ENCODE measurements at regions not wholly inside any gene's neighbourhood (a gene's known extent, or its start where the extent isn't known, plus 50 kb on each side); places are given as distances from the start of the nearest gene placed in this dataset.
"Not testable (repeated sequence)": the region's sequence is repeated elsewhere in the genome, so short reads cannot be mapped to it uniquely, and the experiment has no call there.

DNA sequence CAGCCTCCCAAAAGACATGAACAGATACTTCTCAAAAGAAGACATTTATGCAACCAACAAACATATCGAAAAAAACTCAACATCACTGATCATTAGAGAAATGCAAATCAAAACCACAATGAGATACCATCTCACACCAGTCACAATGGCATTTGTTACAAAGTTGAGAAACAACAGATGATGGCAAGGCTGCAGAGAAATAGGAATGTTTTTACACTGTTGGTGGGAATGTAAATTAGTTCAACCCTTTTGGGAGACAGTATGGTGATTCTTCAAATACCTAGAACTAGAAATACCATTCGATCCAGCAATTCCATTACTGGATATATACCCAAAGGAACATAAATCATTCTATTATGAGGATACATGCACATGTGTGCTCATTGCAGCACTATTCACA lies 1349.2 kb upstream of the GJE1 start:
- not testable (repeated sequence) for TF ChIP-seq BACH1 (tag; IDR thresholded peaks at IDR 0.05); CTCF (IDR thresholded peaks at IDR 0.05 in 2 of 3, conservative IDR thresholded peaks at IDR 0.05 in 1 of 3; ENCODE audit: insufficient read depth in 2 of 3, low read depth in 1 of 3, low read length in 3 of 3); POLR2A (conservative IDR thresholded peaks at IDR 0.05); ELF4 (CRISPR knock-in tag; IDR thresholded peaks at IDR 0.05); ZNF146 (CRISPR knock-in tag; IDR thresholded peaks at IDR 0.05; ENCODE audit: unreplicated experiment); ZNF518B (CRISPR knock-in tag; IDR thresholded peaks at IDR 0.05); ARHGAP35 (IDR thresholded peaks at IDR 0.05; ENCODE audit: partially characterized antibody); BRD4 (IDR thresholded peaks at IDR 0.05); ZKSCAN8 (CRISPR knock-in tag; IDR thresholded peaks at IDR 0.05); HCFC1 (IDR thresholded peaks at IDR 0.05; ENCODE audit: low read depth, low read length); ATF3 (IDR thresholded peaks at IDR 0.05); ATF3 (CRISPR knock-in tag; conservative IDR thresholded peaks at IDR 0.05); CEBPB (tag; IDR thresholded peaks at IDR 0.05)
- TF ChIP-seq, protein P1, sequence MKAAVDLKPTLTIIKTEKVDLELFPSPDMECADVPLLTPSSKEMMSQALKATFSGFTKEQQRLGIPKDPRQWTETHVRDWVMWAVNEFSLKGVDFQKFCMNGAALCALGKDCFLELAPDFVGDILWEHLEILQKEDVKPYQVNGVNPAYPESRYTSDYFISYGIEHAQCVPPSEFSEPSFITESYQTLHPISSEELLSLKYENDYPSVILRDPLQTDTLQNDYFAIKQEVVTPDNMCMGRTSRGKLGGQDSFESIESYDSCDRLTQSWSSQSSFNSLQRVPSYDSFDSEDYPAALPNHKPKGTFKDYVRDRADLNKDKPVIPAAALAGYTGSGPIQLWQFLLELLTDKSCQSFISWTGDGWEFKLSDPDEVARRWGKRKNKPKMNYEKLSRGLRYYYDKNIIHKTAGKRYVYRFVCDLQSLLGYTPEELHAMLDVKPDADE (conservative IDR thresholded peaks at IDR 0.05; ENCODE audit: control insufficient read depth, low read depth, low read length): not testable (repeated sequence)

Measured in K562 (cell line).